Thyroid gland (tissue), 4 donors: ENCODE measurements at regions not wholly inside any gene's neighbourhood (a gene's known extent, or its start where the extent isn't known, plus 50 kb on each side); places are given as distances from the start of the nearest gene placed in this dataset.

Source experiments
- CTCF ChIP-seq, 6 experiments: fragments of 200-600 bp in 3 of 6; fragments of 450-650 bp in 3 of 6; sonication (generic) in 3 of 6; IDR thresholded peaks; one replicate each; pipeline ENCODE4 v1.5.1; 2016 to 2019; ENCODE audit warnings: antibody characterized with exemption in 6 of 6, mild to moderate bottlenecking in 2 of 6, inconsistent platforms in 1 of 6, moderate library complexity in 1 of 6
- POLR2A ChIP-seq, 2 donors: fragments of 450-650 bp; IDR thresholded peaks; one replicate each; pipeline ENCODE4 v1.6.1; 2017; ENCODE audit warnings: antibody characterized with exemption in 2 of 2, mild to moderate bottlenecking in 2 of 2, moderate library complexity in 1 of 2

DNA sequence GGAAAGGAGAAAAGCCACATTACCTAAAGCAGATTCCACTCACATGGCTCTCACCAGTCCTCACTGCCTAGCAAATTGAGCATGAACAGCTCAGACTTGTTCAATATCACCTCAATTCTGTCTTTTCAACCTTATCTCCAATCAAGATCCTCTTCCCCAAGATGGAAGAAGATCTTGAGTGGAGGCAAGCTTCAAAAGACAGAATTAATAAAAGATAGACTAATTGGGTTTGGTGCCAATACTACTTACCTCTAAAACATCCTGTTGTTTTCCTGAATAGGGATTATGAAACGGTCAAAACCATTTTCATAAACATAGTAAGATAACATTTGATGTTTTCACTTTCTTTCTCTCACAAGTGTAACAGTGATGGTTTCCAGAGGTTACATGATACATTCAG, 349.2 kb upstream of the PLD5 start:
- TF ChIP-seq CTCF (IDR thresholded peaks at IDR 0.05): no peak
- no peak for TF ChIP-seq POLR2A (IDR thresholded peaks at IDR 0.05)
